ENCODE measurements at regions not wholly inside any gene's neighbourhood (a gene's known extent, or its start where the extent isn't known, plus 50 kb on each side); places are given as distances from the start of the nearest gene placed in this dataset.

DNA sequence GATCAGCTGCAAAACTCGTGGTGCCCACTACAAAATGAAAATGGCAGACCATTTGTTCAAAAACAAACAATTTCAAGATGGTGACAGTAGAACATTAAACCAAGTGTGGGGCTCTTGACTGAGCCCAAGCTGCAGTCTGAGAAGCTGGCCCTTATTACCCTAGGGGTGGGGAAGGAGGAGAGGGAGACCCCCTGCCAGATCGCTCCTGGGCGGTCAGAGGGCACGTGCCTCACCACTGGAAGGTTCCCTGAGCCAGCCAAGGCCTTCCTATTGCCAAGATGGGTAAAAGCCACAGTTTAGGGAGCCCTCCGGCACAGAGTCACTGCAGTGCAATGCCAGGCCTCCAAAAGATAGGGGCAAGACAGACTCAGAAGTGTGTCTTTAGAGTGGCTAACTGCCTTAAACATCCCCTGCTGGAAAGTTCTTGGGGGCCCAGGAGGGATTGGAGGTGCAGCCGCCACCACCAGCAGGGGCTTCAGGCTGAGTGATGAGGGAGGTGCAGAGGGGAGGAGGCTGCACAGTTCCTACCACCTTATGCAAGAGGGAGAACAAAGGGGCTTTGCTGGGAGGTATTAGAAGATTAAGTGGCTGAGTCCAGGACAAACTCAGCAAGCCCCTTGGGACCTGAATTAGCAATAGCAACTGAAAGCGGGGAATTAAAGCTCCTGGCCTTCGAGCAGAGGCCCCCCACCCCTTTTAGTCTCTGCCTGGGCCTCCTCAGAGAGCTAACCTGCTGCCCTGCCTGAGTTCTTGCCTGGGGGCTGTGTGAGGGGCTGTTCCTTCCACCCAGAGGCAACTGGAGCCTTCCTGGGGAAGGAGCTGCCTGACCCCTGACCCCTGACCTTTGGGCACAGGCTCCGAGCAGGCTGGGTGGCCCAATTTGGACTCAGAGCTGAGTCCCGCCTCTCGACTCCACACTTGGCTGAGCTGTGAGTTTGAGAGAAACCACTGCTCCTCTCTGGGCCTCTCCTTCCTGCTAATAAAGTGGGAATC, 88.4 kb downstream of the VEGFA start:
- TF ChIP-seq, protein P1, sequence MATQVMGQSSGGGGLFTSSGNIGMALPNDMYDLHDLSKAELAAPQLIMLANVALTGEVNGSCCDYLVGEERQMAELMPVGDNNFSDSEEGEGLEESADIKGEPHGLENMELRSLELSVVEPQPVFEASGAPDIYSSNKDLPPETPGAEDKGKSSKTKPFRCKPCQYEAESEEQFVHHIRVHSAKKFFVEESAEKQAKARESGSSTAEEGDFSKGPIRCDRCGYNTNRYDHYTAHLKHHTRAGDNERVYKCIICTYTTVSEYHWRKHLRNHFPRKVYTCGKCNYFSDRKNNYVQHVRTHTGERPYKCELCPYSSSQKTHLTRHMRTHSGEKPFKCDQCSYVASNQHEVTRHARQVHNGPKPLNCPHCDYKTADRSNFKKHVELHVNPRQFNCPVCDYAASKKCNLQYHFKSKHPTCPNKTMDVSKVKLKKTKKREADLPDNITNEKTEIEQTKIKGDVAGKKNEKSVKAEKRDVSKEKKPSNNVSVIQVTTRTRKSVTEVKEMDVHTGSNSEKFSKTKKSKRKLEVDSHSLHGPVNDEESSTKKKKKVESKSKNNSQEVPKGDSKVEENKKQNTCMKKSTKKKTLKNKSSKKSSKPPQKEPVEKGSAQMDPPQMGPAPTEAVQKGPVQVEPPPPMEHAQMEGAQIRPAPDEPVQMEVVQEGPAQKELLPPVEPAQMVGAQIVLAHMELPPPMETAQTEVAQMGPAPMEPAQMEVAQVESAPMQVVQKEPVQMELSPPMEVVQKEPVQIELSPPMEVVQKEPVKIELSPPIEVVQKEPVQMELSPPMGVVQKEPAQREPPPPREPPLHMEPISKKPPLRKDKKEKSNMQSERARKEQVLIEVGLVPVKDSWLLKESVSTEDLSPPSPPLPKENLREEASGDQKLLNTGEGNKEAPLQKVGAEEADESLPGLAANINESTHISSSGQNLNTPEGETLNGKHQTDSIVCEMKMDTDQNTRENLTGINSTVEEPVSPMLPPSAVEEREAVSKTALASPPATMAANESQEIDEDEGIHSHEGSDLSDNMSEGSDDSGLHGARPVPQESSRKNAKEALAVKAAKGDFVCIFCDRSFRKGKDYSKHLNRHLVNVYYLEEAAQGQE (IDR thresholded peaks at IDR 0.05; ENCODE audit: low read depth, low read length) = no peak
- no peak for TF ChIP-seq SRF (IDR thresholded peaks at IDR 0.05; ENCODE audit: low read depth in 2 of 2, low read length in 2 of 2)
- no peak for TF ChIP-seq IKZF1 (conservative IDR thresholded peaks at IDR 0.05)
- TF ChIP-seq, protein P2, sequence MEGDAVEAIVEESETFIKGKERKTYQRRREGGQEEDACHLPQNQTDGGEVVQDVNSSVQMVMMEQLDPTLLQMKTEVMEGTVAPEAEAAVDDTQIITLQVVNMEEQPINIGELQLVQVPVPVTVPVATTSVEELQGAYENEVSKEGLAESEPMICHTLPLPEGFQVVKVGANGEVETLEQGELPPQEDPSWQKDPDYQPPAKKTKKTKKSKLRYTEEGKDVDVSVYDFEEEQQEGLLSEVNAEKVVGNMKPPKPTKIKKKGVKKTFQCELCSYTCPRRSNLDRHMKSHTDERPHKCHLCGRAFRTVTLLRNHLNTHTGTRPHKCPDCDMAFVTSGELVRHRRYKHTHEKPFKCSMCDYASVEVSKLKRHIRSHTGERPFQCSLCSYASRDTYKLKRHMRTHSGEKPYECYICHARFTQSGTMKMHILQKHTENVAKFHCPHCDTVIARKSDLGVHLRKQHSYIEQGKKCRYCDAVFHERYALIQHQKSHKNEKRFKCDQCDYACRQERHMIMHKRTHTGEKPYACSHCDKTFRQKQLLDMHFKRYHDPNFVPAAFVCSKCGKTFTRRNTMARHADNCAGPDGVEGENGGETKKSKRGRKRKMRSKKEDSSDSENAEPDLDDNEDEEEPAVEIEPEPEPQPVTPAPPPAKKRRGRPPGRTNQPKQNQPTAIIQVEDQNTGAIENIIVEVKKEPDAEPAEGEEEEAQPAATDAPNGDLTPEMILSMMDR (IDR thresholded peaks at IDR 0.05 in 2 of 3, conservative IDR thresholded peaks at IDR 0.05 in 1 of 3; ENCODE audit: control insufficient read depth in 2 of 3, extremely low read depth in 1 of 3, insufficient read depth in 1 of 3, low read depth in 3 of 3, low read length in 3 of 3) = no peak
- no peak for TF ChIP-seq EZH2 (IDR thresholded peaks at IDR 0.05; ENCODE audit: borderline replicate concordance, control insufficient read depth, low read depth, low read length)
- no peak for TF ChIP-seq SPI1 (IDR thresholded peaks at IDR 0.05; ENCODE audit: borderline replicate concordance, insufficient read depth, low read depth, low read length)
- TF ChIP-seq MYC (IDR thresholded peaks at IDR 0.05; ENCODE audit: insufficient read depth, insufficient read length, insufficient replicate concordance, low read length, severe bottlenecking) = no peak
- TF ChIP-seq RAD21 (IDR thresholded peaks at IDR 0.05; ENCODE audit: insufficient read depth, low read depth, low read length) = no peak
- no peak for TF ChIP-seq YY1 (IDR thresholded peaks at IDR 0.05; ENCODE audit: low read depth, low read length)
